Neuronal stem cell (in vitro differentiated cells): ENCODE measurements at regions not wholly inside any gene's neighbourhood (a gene's known extent, or its start where the extent isn't known, plus 50 kb on each side); places are given as distances from the start of the nearest gene placed in this dataset.

ENCODE experiments used
- DNase-seq: peaks from one replicate; pipeline ENCODE4 v3.0.0-alpha.2; 2013; ENCODE audit warnings: low spot score
- H2AFZ ChIP-seq: one replicate; pipeline ENCODE4 v1.6.1; 2013; ENCODE audit warnings: mild to moderate bottlenecking, low read length, inconsistent platforms
- H2AK5ac ChIP-seq: 2 replicates; pipeline ENCODE4 v1.6.1; 2013; ENCODE audit warnings: low read depth, mild to moderate bottlenecking, inconsistent platforms, low read length, moderate library complexity, mixed read lengths
- H2BK120ac ChIP-seq: 2 replicates; pipeline ENCODE4 v1.6.1; 2013; ENCODE audit warnings: low read depth, mild to moderate bottlenecking, inconsistent platforms, low read length, moderate library complexity, mixed read lengths
- H2BK12ac ChIP-seq: one replicate; pipeline ENCODE4 v1.6.1; 2013; ENCODE audit warnings: low read length, inconsistent platforms
- H2BK15ac ChIP-seq: 2 replicates; pipeline ENCODE4 v1.6.1; 2013; ENCODE audit warnings: mild to moderate bottlenecking, low read length, inconsistent platforms, mixed read lengths
- H2BK5ac ChIP-seq: one replicate; pipeline ENCODE4 v1.6.1; 2013; ENCODE audit warnings: inconsistent platforms, mild to moderate bottlenecking, low read length, moderate library complexity
- H3K14ac ChIP-seq: one replicate; pipeline ENCODE4 v1.6.1; 2013; ENCODE audit warnings: low read length, inconsistent platforms
- H3K18ac ChIP-seq: 2 replicates; pipeline ENCODE4 v1.6.1; 2013; ENCODE audit warnings: low read length, inconsistent platforms
- H3K23ac ChIP-seq: 2 replicates; pipeline ENCODE4 v1.6.1; 2013; ENCODE audit warnings: low read depth, mild to moderate bottlenecking, mixed read lengths, low read length, inconsistent platforms; ENCODE audit not compliant: poor library complexity
- H3K27ac ChIP-seq: replicated peaks from 3 replicates; pipeline ENCODE4 v1.5.1; 2013; ENCODE audit warnings: low read length, inconsistent platforms
- H3K27me3 ChIP-seq, 3 experiments: 2 replicates each; pipeline ENCODE4 v1.6.1; 2013; ENCODE audit warnings: low read length in 3 of 3, mild to moderate bottlenecking in 2 of 3, inconsistent platforms in 1 of 3, low read depth in 1 of 3, mixed read lengths in 1 of 3, moderate library complexity in 1 of 3; ENCODE audit not compliant: control insufficient read depth in 3 of 3, insufficient read depth in 3 of 3
- H3K36me3 ChIP-seq, 2 donors: replicated peaks in 1 of 2; 2 replicates each; pipeline ENCODE4 v1.6.1; 2013; ENCODE audit warnings: low read length in 2 of 2; ENCODE audit not compliant: control insufficient read depth in 2 of 2, insufficient read depth in 2 of 2
- H3K4ac ChIP-seq: 2 replicates; pipeline ENCODE4 v1.6.1; 2013; ENCODE audit warnings: inconsistent platforms, mild to moderate bottlenecking, low read length, moderate library complexity
- H3K4me1 ChIP-seq, 2 donors: 1 replicate in 1 of 2; 2 replicates in 1 of 2; pipeline ENCODE4 v1.6.1; 2013; ENCODE audit warnings: low read length in 2 of 2, low read depth in 1 of 2; ENCODE audit not compliant: control insufficient read depth in 2 of 2, insufficient read depth in 1 of 2
- H3K4me2 ChIP-seq: one replicate; pipeline ENCODE4 v1.6.1; 2013; ENCODE audit warnings: mild to moderate bottlenecking, low read length, inconsistent platforms; ENCODE audit not compliant: insufficient read depth, poor library complexity, severe bottlenecking
- H3K4me3 ChIP-seq, 2 donors: 2 replicates each; pipeline ENCODE4 v1.5.1; 2013; ENCODE audit warnings: low read length in 2 of 2, mild to moderate bottlenecking in 2 of 2, inconsistent platforms in 1 of 2, moderate library complexity in 1 of 2
- H3K79me1 ChIP-seq: one replicate; pipeline ENCODE4 v1.6.1; 2013; ENCODE audit warnings: low read depth, mild to moderate bottlenecking, inconsistent platforms, low read length, moderate library complexity
- H3K9ac ChIP-seq: one replicate; pipeline ENCODE4 v1.6.1; 2013; ENCODE audit warnings: mild to moderate bottlenecking, low read depth, low read length, inconsistent platforms; ENCODE audit not compliant: poor library complexity
- H3K9me3 ChIP-seq, 2 donors: replicated peaks in 1 of 2; 2 replicates each; pipeline versions ENCODE3 to v1.6.1; 2013; ENCODE audit warnings: low read length in 2 of 2, mild to moderate bottlenecking in 2 of 2, inconsistent platforms in 1 of 2, low read depth in 1 of 2, mixed read lengths in 1 of 2, moderate library complexity in 1 of 2; ENCODE audit not compliant: control insufficient read depth in 2 of 2, insufficient read depth in 1 of 2
- H4K8ac ChIP-seq: one replicate; pipeline ENCODE4 v1.6.1; 2013; ENCODE audit warnings: low read depth, mild to moderate bottlenecking, inconsistent platforms, low read length, moderate library complexity
- H4K91ac ChIP-seq: one replicate; pipeline ENCODE4 v1.6.1; 2013; ENCODE audit warnings: low read length, low read depth, mild to moderate bottlenecking, inconsistent platforms; ENCODE audit not compliant: poor library complexity
- WGBS, 2 donors: extraction: QIAGEN DNeasy Blood & Tissue Kit; methylation state at CpG; one replicate each; pipeline ENCODE4 v1.1.7; 2013; ENCODE audit warnings: missing lambda C conversion rate in 2 of 2, mixed read lengths in 1 of 2; ENCODE audit not compliant: insufficient read length in 2 of 2, insufficient replicate concordance in 1 of 2; ENCODE audit errors: extremely low coverage in 2 of 2; 5-methylcytosine and 5-hydroxymethylcytosine counted together

DNA sequence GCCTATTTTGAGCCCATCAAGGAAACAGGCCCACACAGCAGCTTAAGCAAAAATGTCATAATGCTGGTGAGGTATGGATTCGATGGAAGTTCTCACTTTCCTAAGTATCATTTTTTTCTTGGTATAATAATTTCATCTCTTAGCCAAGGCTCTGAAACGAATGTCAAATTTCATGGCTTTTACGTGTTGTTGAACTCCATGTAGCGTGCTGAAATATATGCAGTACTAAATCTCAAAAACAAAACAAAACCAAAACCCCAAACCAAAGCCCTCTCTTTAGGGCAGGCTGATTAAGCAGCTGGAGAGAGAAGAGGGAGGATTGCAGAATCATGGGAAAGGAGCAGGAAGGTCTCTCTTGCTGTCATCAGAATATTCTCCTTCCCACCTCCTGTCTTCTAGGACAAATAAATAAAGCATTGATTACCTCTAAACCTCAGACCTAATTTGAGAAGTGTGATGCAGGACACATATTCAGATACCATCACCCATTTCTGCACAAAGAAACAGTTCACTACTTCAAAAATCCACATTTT lies 58.3 kb downstream of the TMEM174 start:
- Histone ChIP-seq H3K4ac (no peak overlapping the region), H2AFZ (no peak overlapping the region), H2BK5ac (no peak overlapping the region), H3K18ac (no peak overlapping the region), H3K36me3 (no peaks in the 10 kb centered on the region), H3K27ac (no peak overlapping the region), H2BK12ac (no peak overlapping the region), H3K4me2 (no peak overlapping the region), H4K8ac (no peak overlapping the region), H3K23ac (no peak overlapping the region), H2AK5ac (no peak overlapping the region), H3K9ac (no peak overlapping the region), H2BK120ac (no peak overlapping the region), H4K91ac (no peak overlapping the region), H3K9me3 (peaks cover 2 to 10% of the 10 kb centered on the region in 2 donors), H3K4me3 (no peak overlapping the region), H3K27me3 (peaks cover 26 to 96% (median 72%) of the 10 kb centered on the region in 3 experiments), H3K14ac (no peak overlapping the region), H3K79me1 (no peaks in the 10 kb centered on the region), H2BK15ac (no peak overlapping the region), H3K4me1 (peaks cover 0 to 7% of the 10 kb centered on the region in 2 donors)
- DNase-seq: no peak
- no CpG with 5 or more reads among the region's 4 CpGs for WGBS, 2 donors

DNA sequence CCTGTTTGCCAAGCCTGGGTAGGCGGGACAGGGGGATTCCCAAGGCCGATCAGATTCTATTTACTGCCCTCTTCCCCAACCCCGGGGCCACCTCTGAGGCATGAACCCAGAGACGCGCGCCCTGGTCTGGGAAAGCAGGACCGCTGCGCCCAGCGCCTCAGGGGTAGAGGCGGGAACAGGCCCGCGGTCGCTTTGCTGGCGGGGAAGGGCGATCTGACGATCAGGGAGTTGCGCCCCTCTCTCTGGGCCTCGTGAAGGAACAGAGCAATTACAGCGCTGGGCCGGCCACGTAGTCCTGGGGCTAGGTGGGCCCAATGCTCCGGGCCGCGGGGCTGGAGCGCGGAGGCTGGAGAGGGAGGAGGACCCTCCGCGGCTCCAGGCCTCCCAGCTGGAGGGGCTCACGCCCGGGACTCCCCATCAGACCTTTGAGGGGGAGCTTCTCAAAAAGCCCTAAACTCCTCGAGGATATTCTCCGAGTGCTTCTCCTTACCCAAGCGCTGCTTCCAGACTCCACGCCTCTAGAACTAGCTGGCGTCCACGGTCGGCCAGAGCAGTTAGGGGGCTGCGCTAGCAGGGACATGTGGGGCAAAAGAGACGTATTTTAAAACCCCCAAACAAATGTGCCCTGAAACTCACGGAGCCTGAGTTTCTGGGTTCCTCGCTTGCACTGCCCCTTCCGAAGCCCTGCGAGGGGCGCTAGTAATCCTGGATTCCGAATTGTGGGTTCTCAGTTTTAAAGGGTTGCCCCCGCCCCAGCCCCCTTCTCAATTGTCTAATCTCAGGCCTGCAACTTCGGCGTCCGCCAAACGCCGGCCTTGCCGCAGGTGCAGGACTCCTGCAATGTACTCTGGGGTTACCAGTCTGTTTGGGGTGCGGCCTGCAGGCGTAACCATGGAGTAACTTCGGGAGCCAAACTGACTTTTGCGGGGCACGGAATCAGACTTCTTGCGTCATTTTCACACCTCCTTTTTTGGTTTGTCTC lies 57.6 kb downstream of the TMEM174 start:
- no CpG with 5 or more reads among the region's 58 CpGs for WGBS, 2 donors
- H4K8ac ChIP-seq: no peak overlapping the region
- H3K14ac ChIP-seq: no peak overlapping the region
- H3K9ac ChIP-seq: no peak overlapping the region
- H2BK12ac ChIP-seq: no peak overlapping the region
- H3K27me3 ChIP-seq: peaks cover 26 to 91% (median 71%) of the 10 kb centered on the region in 3 experiments
- H3K4me1 ChIP-seq: peaks cover 0 to 7% of the 10 kb centered on the region in 2 donors
- DNase-seq: no peak
- no peak overlapping the region for H2BK15ac ChIP-seq
- no peak overlapping the region for H3K4ac ChIP-seq
- peak overlapping the region; percentile 30 for H3K18ac ChIP-seq
- no peaks in the 10 kb centered on the region for H3K36me3 ChIP-seq
- no peak overlapping the region for H3K4me2 ChIP-seq
- no peak overlapping the region for H3K4me3 ChIP-seq
- H2AK5ac ChIP-seq: no peak overlapping the region
- H4K91ac ChIP-seq: no peak overlapping the region
- H2AFZ ChIP-seq: peak overlapping the region; percentile 42
- no peak overlapping the region for H2BK5ac ChIP-seq
- no peak overlapping the region for H3K27ac ChIP-seq
- no peaks in the 10 kb centered on the region for H3K79me1 ChIP-seq
- H3K23ac ChIP-seq: no peak overlapping the region
- no peak overlapping the region for H2BK120ac ChIP-seq
- H3K9me3 ChIP-seq: peaks cover 2 to 10% of the 10 kb centered on the region in 2 donors

DNA sequence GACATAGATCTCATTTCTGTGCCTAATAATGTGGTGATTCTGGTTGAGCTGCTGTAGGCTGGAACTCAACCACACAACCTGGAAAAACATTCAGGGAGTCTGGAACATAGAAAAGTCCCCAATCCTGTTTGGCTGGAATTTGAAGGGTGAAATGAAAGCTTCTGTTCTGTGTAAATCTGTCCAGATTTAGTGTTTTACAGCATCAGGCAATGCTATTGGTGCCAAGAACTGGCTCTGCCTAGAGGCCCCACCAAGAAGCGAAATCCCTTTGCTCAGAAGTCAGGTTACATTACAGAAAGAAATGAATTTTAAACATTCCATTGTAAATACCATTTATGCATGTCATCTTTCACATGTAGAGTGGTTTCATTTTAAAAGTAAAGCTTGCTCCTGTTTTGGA lies 56.3 kb downstream of the TMEM174 start:
- Histone ChIP-seq H2BK12ac (no peak overlapping the region), H3K18ac (no peak overlapping the region), H3K4me3 (no peak overlapping the region), H2BK120ac (no peak overlapping the region), H3K36me3 (no peaks in the 10 kb centered on the region), H3K79me1 (no peaks in the 10 kb centered on the region), H3K9me3 (peaks cover 2 to 10% of the 10 kb centered on the region in 2 donors), H3K4ac (no peak overlapping the region), H2AFZ (no peak overlapping the region), H2BK15ac (no peak overlapping the region), H2BK5ac (no peak overlapping the region), H3K14ac (no peak overlapping the region), H3K27me3 (peaks cover 26 to 91% (median 60%) of the 10 kb centered on the region in 3 experiments), H4K8ac (no peak overlapping the region), H3K27ac (no peak overlapping the region), H3K4me1 (peaks cover 0 to 4% of the 10 kb centered on the region in 2 donors), H3K4me2 (no peak overlapping the region), H4K91ac (no peak overlapping the region), H3K23ac (no peak overlapping the region), H3K9ac (no peak overlapping the region), H2AK5ac (no peak overlapping the region)
- WGBS, 2 donors: no CpG with 5 or more reads among the region's 1 CpG
- DNase-seq: no peak

DNA sequence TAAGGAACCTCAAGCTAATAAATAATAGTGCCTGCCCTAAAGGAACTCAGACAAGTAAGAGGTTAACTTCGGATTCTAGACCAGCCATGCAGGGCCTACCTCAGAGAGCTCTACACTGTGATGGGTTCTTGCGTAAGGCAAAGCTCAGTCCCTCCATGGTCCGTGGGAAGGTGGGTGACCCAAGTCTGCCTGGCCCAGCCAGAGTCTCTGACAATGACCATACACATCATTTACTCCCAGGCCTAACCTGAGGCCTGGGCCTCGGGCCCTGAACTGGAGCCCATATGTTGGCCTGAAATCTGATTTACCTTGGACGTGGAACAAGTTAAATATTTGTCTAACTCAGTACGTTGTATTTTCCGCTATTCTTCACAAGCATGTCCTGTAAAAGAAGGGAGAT lies 55.1 kb downstream of the TMEM174 start:
- Histone ChIP-seq H4K91ac (no peak overlapping the region), H2AK5ac (no peak overlapping the region), H3K18ac (no peak overlapping the region), H2BK120ac (no peak overlapping the region), H3K23ac (no peak overlapping the region), H4K8ac (no peak overlapping the region), H3K4me1 (peaks cover 0 to under 1% of the 10 kb centered on the region in 2 donors), H2AFZ (no peak overlapping the region), H3K4me2 (no peak overlapping the region), H3K36me3 (no peaks in the 10 kb centered on the region), H3K14ac (no peak overlapping the region), H2BK5ac (no peak overlapping the region), H3K9ac (no peak overlapping the region), H3K27me3 (peaks cover 23 to 87% (median 51%) of the 10 kb centered on the region in 3 experiments), H3K27ac (no peak overlapping the region), H3K4me3 (no peak overlapping the region), H3K79me1 (no peaks in the 10 kb centered on the region), H2BK15ac (no peak overlapping the region), H2BK12ac (no peak overlapping the region), H3K4ac (no peak overlapping the region), H3K9me3 (peaks cover under 1 to 9% of the 10 kb centered on the region in 2 donors)
- no peak for DNase-seq
- no CpG with 5 or more reads among the region's 7 CpGs for WGBS, 2 donors
